DOHH2 (cell line): ENCODE measurements at regions not wholly inside any gene's neighbourhood (a gene's known extent, or its start where the extent isn't known, plus 50 kb on each side); places are given as distances from the start of the nearest gene placed in this dataset.

Experiments used
- CTCF ChIP-seq: fragments of 200-600 bp; sonication (generic); IDR thresholded peaks from one replicate; pipeline ENCODE4 v1.5.1; 2014; ENCODE audit warnings: antibody characterized with exemption, mild to moderate bottlenecking, low read depth, low read length; ENCODE audit not compliant: poor library complexity, severe bottlenecking
- EZH2phosphoT487 ChIP-seq: fragments of 200-600 bp; sonication (generic); IDR thresholded peaks from 2 replicates; pipeline ENCODE4 v1.6.1; 2017; ENCODE audit warnings: borderline replicate concordance, mild to moderate bottlenecking, antibody characterized with exemption, low read length, moderate library complexity, mixed read lengths

GRCh38 chr6:117781550-117781949 is 106.3 kb downstream of the NUS1 start:
- TF ChIP-seq CTCF (no peak), EZH2phosphoT487 (no peak)
